OCI-LY1 (cell line): ENCODE measurements at regions not wholly inside any gene's neighbourhood (a gene's known extent, or its start where the extent isn't known, plus 50 kb on each side); places are given as distances from the start of the nearest gene placed in this dataset.

Experiments
- H2AFZ ChIP-seq: fragments of 200-600 bp; sonication (generic), shearing (Covaris generic); 2 replicates; pipeline ENCODE4 v1.6.0; 2014; ENCODE audit warnings: antibody characterized with exemption, mild to moderate bottlenecking, low read length
- H3F3A ChIP-seq: fragments of 200-600 bp; sonication (generic), shearing (Covaris generic); 2 replicates; pipeline ENCODE4 v1.6.0; 2014; ENCODE audit warnings: mild to moderate bottlenecking, antibody characterized with exemption, low read length, moderate library complexity; ENCODE audit not compliant: insufficient read depth
- H3K27ac ChIP-seq: fragments of 200-600 bp; sonication (generic); 2 replicates; pipeline ENCODE4 v1.5.1; 2014; ENCODE audit warnings: low read length, mixed run types, mild to moderate bottlenecking, low read depth; ENCODE audit not compliant: poor library complexity, severe bottlenecking
- H3K27me3 ChIP-seq: fragments of 200-600 bp; sonication (generic); 2 replicates; pipeline ENCODE4 v1.6.0; 2014; ENCODE audit warnings: antibody characterized with exemption, mild to moderate bottlenecking, low read length, moderate library complexity; ENCODE audit not compliant: insufficient read depth
- H3K36me3 ChIP-seq: fragments of 200-600 bp; sonication (generic); 2 replicates; pipeline ENCODE4 v1.6.1; 2014; ENCODE audit warnings: mild to moderate bottlenecking, antibody characterized with exemption, low read length, moderate library complexity, mixed read lengths; ENCODE audit not compliant: insufficient read depth
- H3K4me1 ChIP-seq: fragments of 200-600 bp; sonication (generic); 2 replicates; pipeline ENCODE4 v1.5.1; 2014; ENCODE audit warnings: mild to moderate bottlenecking, low read length, moderate library complexity; ENCODE audit not compliant: insufficient read depth, severe bottlenecking
- H3K4me2 ChIP-seq: fragments of 200-600 bp; sonication (generic), shearing (Covaris generic); 2 replicates; pipeline ENCODE4 v1.6.1; 2014; ENCODE audit warnings: low read length
- H3K4me3 ChIP-seq: fragments of 200-600 bp; sonication (generic); 2 replicates; pipeline ENCODE4 v1.5.1; 2014; ENCODE audit warnings: low read length, low read depth, mild to moderate bottlenecking, mixed read lengths; ENCODE audit not compliant: poor library complexity, severe bottlenecking
- H3K79me2 ChIP-seq: fragments of 200-600 bp; shearing (Covaris generic); 2 replicates; pipeline ENCODE4 v1.6.1; 2016; ENCODE audit warnings: mixed run types, low read length, mixed read lengths; ENCODE audit not compliant: insufficient read depth
- H3K9ac ChIP-seq: fragments of 200-600 bp; sonication (generic), shearing (Covaris generic); 2 replicates; pipeline ENCODE4 v1.6.1; 2014; ENCODE audit warnings: mild to moderate bottlenecking, low read length, mixed read lengths
- H3K9me2 ChIP-seq: fragments of 200-600 bp; sonication (generic), shearing (Covaris generic); 2 replicates; pipeline ENCODE4 v1.6.1; 2014; ENCODE audit warnings: low read depth, mild to moderate bottlenecking, low read length, mixed read lengths
- H3K9me3 ChIP-seq: fragments of 200-600 bp; shearing (Covaris generic); 2 replicates; pipeline ENCODE4 v1.6.1; 2014; ENCODE audit warnings: low read length, mixed read lengths
- H4K20me1 ChIP-seq: fragments of 200-600 bp; sonication (generic), shearing (Covaris generic); 2 replicates; pipeline ENCODE4 v1.6.0; 2016; ENCODE audit warnings: mild to moderate bottlenecking, low read length; ENCODE audit not compliant: insufficient read depth
- CTCF ChIP-seq: fragments of 200-600 bp; sonication (generic), shearing (Covaris generic); IDR thresholded peaks from 2 replicates; pipeline ENCODE4 v1.5.1; 2017; ENCODE audit warnings: mild to moderate bottlenecking, antibody characterized with exemption, low read length, moderate library complexity, mixed read lengths
- EZH2 ChIP-seq: fragments of 200-600 bp; sonication (generic), shearing (Covaris generic); IDR thresholded peaks from 2 replicates; pipeline ENCODE4 v1.8.0; 2017; ENCODE audit warnings: borderline replicate concordance, mixed run types, mild to moderate bottlenecking, antibody characterized with exemption, low read length, moderate library complexity, mixed read lengths

GRCh38 chr5:27475063-27475462 is 436.7 kb upstream of the CDH9 start:
- Histone ChIP-seq H3K36me3 (peaks cover 63% of the 10 kb centered on the region), H4K20me1 (no peaks in the 10 kb centered on the region), H3K9me3 (peaks cover 21% of the 10 kb centered on the region), H3K79me2 (peaks cover 31% of the 10 kb centered on the region), H3F3A (no peaks in the 10 kb centered on the region), H3K27ac (no peak overlapping the region), H3K9ac (no peak overlapping the region), H3K4me3 (peak overlapping the region; percentile 78), H3K27me3 (no peaks in the 10 kb centered on the region), H3K4me2 (no peak overlapping the region), H2AFZ (no peak overlapping the region), H3K9me2 (no peaks in the 10 kb centered on the region), H3K4me1 (peaks cover 18% of the 10 kb centered on the region)
- no peak for TF ChIP-seq CTCF
- no peak for TF ChIP-seq EZH2

GRCh38 chr5:27474395-27474794 is 436.0 kb upstream of the CDH9 start:
- Histone ChIP-seq H3K27ac (no peak overlapping the region), H3K4me3 (peak overlapping the region; percentile 78), H3K9me3 (peaks cover 21% of the 10 kb centered on the region), H4K20me1 (no peaks in the 10 kb centered on the region), H3K9ac (peak overlapping the region; percentile 83; the same call in 1 of the 2 replicates), H3K9me2 (no peaks in the 10 kb centered on the region), H3F3A (no peaks in the 10 kb centered on the region), H3K79me2 (peaks cover 31% of the 10 kb centered on the region), H2AFZ (no peak overlapping the region), H3K27me3 (no peaks in the 10 kb centered on the region), H3K4me2 (peak overlapping the region; percentile 68), H3K4me1 (peaks cover 22% of the 10 kb centered on the region), H3K36me3 (peaks cover 58% of the 10 kb centered on the region)
- TF ChIP-seq EZH2: no peak
- TF ChIP-seq CTCF: no peak

GRCh38 chr5:27474047-27474309 is 435.6 kb upstream of the CDH9 start:
- Histone ChIP-seq H3K27ac (peak overlapping the region; percentile 87), H3K4me3 (peak overlapping the region; percentile 78), H3K9me3 (peaks cover 21% of the 10 kb centered on the region), H3F3A (no peaks in the 10 kb centered on the region), H4K20me1 (no peaks in the 10 kb centered on the region), H3K4me2 (peak overlapping the region; percentile 68), H2AFZ (no peak overlapping the region), H3K9ac (peak overlapping the region; percentile 83), H3K79me2 (peaks cover 31% of the 10 kb centered on the region), H3K4me1 (peaks cover 22% of the 10 kb centered on the region), H3K27me3 (no peaks in the 10 kb centered on the region), H3K9me2 (no peaks in the 10 kb centered on the region), H3K36me3 (peaks cover 57% of the 10 kb centered on the region)
- TF ChIP-seq EZH2 (no peak), CTCF (no peak)
